Muscle layer of duodenum (tissue), 2 donors: ENCODE measurements at regions not wholly inside any gene's neighbourhood (a gene's known extent, or its start where the extent isn't known, plus 50 kb on each side); places are given as distances from the start of the nearest gene placed in this dataset.

ENCODE experiments used
- H3K27ac ChIP-seq: one replicate; pipeline ENCODE4 v1.7.0; 2013; ENCODE audit warnings: mild to moderate bottlenecking, low read length
- H3K27me3 ChIP-seq: one replicate; pipeline ENCODE4 v1.7.0; 2013; ENCODE audit warnings: low read depth, mild to moderate bottlenecking, control low read depth, low read length
- H3K36me3 ChIP-seq, 2 donors: one replicate each; pipeline ENCODE4 v1.7.0; 2013; ENCODE audit warnings: low read length in 2 of 2, control low read depth in 1 of 2, mild to moderate bottlenecking in 1 of 2; ENCODE audit not compliant: insufficient read depth in 2 of 2, control insufficient read depth in 1 of 2
- H3K4me1 ChIP-seq, 2 donors: one replicate each; pipeline ENCODE4 v1.7.0; 2013; ENCODE audit warnings: low read length in 2 of 2, mild to moderate bottlenecking in 2 of 2, control low read depth in 1 of 2, moderate library complexity in 1 of 2; ENCODE audit not compliant: insufficient read depth in 2 of 2, control insufficient read depth in 1 of 2
- H3K4me3 ChIP-seq, 2 donors: one replicate each; pipeline ENCODE4 v1.7.0; 2013; ENCODE audit warnings: low read length in 2 of 2, low read depth in 1 of 2, mild to moderate bottlenecking in 1 of 2
- H3K9me3 ChIP-seq, 2 donors: one replicate each; pipeline ENCODE4 v1.7.0; 2013; ENCODE audit warnings: low read length in 2 of 2, control low read depth in 1 of 2, mild to moderate bottlenecking in 1 of 2; ENCODE audit not compliant: control insufficient read depth in 1 of 2
- donor health status: healthy.

DNA sequence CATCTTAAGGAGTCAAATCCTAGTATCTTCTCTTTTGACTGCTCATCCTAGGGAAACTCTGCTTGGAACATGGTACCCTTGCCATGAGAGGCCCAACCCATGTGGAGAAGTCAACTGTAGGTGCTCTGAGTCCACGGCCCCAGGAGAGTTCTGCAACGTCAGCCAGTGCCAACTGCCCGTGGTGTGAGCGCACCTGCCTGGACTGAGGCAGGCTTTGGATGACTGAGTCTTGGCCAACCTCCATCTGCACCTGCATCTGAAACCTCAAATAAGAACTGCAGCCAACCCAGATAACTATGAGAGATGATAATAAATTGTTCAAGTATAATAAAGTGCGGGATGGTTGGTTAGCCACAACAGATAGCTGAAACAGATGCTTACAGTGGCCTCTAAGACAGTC lies 772.0 kb downstream of the TRIML1 start:
- no peaks in the 10 kb centered on the region for H3K4me1 ChIP-seq
- no peak overlapping the region for H3K4me3 ChIP-seq
- no peaks in the 10 kb centered on the region for H3K27me3 ChIP-seq
- no peaks in the 10 kb centered on the region for H3K36me3 ChIP-seq
- H3K27ac ChIP-seq: no peak overlapping the region
- peaks cover 0 to 1% of the 10 kb centered on the region in 2 donors for H3K9me3 ChIP-seq

GRCh38 chr4:188911707-188912106 lies 772.5 kb downstream of the TRIML1 start:
- H3K4me1 ChIP-seq: no peaks in the 10 kb centered on the region
- H3K36me3 ChIP-seq: no peaks in the 10 kb centered on the region
- peaks cover 0 to 4% of the 10 kb centered on the region in 2 donors for H3K9me3 ChIP-seq
- H3K27ac ChIP-seq: no peak overlapping the region
- H3K4me3 ChIP-seq: no peak overlapping the region
- H3K27me3 ChIP-seq: no peaks in the 10 kb centered on the region

GRCh38 chr4:188915175-188915574 lies 775.9 kb downstream of the TRIML1 start:
- Histone ChIP-seq H3K27me3 (no peaks in the 10 kb centered on the region), H3K4me1 (no peaks in the 10 kb centered on the region)

DNA sequence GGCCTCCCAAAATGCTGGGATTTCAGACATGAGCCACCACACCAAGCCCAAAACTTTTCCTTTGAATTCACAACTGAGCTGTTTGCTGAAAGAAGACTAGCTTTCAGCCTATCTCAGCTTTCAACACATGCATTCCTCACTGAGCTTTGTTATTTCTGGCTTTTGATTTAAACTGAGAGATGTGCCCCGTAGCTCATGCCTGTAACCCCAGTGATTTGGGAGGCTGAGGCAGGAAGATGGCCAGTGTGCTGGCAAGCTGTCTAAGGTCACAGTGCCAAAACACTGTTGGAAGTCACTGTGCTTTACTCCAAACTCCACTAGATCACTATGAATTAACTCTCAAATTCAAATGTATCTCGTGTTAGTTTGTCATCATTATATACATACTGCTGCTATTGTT lies 779.5 kb downstream of the TRIML1 start:
- Histone ChIP-seq H3K27me3 (no peaks in the 10 kb centered on the region), H3K4me1 (no peaks in the 10 kb centered on the region), H3K36me3 (no peaks in the 10 kb centered on the region), H3K4me3 (no peak overlapping the region), H3K9me3 (peaks cover 6 to 13% of the 10 kb centered on the region in 2 donors), H3K27ac (no peak overlapping the region)

More at GRCh38 chr4:188915175-188915574, 775.9 kb downstream of the TRIML1 start:
- Histone ChIP-seq H3K27ac (no peak overlapping the region), H3K36me3 (no peaks in the 10 kb centered on the region), H3K9me3 (peaks cover 6 to 13% of the 10 kb centered on the region in 2 donors), H3K4me3 (no peak overlapping the region)

- no peaks in the 10 kb centered on the region for H3K4me1 ChIP-seq
- peaks cover 0 to 7% of the 10 kb centered on the region in 2 donors for H3K9me3 ChIP-seq
- H3K4me3 ChIP-seq: peak overlapping the region in 1 of 2 donors; percentile 24
- no peak overlapping the region for H3K27ac ChIP-seq
- H3K27me3 ChIP-seq: no peaks in the 10 kb centered on the region
- H3K36me3 ChIP-seq: no peaks in the 10 kb centered on the region
These were observed 791.6 kb downstream of the TRIML1 start for GRCh38 chr4:188930822-188931221.

DNA sequence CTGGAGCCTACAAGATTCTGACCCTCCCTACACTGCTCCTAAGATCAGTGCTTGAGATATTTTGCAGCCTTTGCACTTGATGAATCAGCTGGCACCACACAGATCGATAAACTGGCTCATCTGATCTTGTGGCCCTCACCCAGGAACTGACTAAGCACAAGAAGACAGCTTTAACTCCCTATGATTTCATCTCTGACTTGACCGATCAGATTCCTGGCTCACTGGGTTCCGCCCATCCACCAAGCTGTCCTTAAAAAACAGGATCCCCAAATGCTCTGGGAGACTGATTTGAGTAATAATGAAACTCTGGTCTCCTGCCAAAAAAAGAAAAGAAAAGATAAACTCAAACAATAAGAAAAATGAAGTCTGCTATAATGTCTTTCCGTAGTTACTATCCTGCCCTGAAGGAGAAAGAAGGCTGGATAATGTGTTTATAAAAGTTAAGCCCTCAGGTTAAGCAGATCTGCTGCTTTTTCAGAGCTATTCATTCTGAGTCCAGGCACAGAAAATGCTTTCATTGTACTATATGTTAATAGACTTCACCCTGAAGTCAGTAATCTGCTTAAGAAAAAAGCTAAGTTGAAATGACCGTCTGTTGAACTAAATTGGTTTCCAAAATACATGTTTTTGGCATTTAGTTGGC lies 795.2 kb downstream of the TRIML1 start:
- no peaks in the 10 kb centered on the region for H3K4me1 ChIP-seq
- H3K27me3 ChIP-seq: no peaks in the 10 kb centered on the region
- no peak overlapping the region for H3K27ac ChIP-seq
- H3K4me3 ChIP-seq: no peak overlapping the region
- peaks cover 0 to 7% of the 10 kb centered on the region in 2 donors for H3K9me3 ChIP-seq
- H3K36me3 ChIP-seq: no peaks in the 10 kb centered on the region

DNA sequence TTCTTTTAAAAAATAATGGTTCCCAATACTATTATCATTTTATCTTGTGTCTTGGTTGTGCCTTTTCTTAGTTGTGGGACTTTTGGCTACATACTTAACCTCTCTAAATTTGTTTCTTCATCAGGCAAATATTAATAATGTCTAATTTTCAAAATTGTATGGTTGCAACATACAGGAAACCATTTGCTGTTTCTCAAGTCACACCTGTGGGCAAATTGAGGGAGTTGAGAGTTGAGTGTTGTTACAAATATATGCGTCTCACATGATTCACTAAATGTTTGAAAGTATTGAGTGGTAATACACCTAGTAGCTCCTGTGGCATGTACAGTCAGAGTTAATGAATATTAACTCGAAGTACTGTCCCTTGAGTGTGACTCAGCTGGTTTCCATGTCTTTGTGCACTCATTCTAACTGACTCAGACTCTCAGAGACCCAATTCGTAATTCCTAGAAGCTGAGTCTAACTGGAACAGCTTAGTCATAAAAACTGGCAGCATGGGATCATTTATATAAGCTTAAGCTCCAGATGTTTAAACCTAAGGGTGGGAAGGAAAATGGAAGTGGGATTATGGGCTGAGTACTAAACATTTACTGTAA lies 802.4 kb downstream of the TRIML1 start:
- Histone ChIP-seq H3K36me3 (no peaks in the 10 kb centered on the region), H3K9me3 (no peaks in the 10 kb centered on the region), H3K4me3 (no peak overlapping the region), H3K4me1 (no peaks in the 10 kb centered on the region), H3K27ac (no peak overlapping the region), H3K27me3 (no peaks in the 10 kb centered on the region)

GRCh38 chr4:188942606-188943005 lies 803.4 kb downstream of the TRIML1 start:
- no peaks in the 10 kb centered on the region for H3K27me3 ChIP-seq
- no peak overlapping the region for H3K27ac ChIP-seq
- no peak overlapping the region for H3K4me3 ChIP-seq
- no peaks in the 10 kb centered on the region for H3K4me1 ChIP-seq
- no peaks in the 10 kb centered on the region for H3K9me3 ChIP-seq
- no peaks in the 10 kb centered on the region for H3K36me3 ChIP-seq

DNA sequence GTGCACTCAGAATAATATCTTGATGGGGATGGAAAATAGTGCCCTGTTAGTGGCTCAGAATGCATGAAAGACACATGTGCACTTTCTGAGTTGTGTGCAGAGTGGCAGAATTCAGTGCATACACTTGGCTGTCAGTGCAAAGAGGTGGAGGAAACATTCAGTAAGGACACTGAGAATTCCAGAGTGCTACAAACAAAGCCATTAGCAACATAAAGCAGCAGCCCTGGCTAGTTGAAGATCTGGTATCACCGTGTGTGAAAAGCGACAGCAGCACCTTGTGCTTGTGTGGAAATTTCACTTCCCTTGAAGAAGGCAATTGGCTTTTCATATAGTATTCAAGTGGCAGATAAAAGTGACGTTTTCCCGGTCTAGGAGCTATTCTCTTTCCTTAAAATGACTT lies 810.4 kb downstream of the TRIML1 start:
- Histone ChIP-seq H3K4me3 (no peak overlapping the region), H3K27ac (no peak overlapping the region), H3K36me3 (no peaks in the 10 kb centered on the region), H3K27me3 (no peaks in the 10 kb centered on the region), H3K9me3 (no peaks in the 10 kb centered on the region), H3K4me1 (no peaks in the 10 kb centered on the region)

DNA sequence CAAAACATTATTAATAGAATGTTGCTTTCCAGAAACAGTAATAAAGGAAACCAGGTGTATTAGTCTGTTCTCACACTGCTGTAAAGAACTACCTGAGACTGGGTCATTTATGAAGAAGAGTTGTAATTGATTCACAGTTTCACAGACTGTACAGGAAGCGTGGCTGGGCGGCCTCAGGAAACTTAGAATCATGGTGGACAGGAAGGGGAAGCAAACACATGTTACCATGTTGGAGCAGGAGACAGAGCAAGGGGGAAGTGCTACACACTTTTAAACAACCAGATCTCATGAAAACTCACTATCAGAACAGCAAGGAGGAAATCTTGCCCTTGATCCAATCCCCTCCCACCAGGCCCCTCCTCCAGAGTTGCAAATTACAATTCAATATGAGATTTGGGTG lies 815.8 kb downstream of the TRIML1 start:
- no peak overlapping the region for H3K4me3 ChIP-seq

DNA sequence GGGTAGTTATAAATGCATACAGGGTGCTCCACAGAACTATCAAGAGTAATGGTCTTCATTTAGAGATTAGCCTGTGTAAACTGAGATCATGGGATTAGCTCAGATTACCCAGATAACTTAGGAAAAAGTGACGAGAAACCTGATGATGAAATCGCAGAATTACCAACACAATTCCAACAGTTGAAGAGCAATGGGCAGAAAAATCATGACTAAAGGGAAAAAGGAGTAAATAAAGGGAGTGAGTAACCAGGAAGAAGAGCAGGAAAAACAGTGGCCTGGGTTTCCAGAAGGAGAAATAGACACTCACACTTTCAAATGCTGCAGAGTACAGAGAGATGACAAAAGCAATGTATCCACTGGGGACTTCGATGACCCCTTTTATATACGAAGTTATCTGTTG lies 817.3 kb downstream of the TRIML1 start:
- Histone ChIP-seq H3K36me3 (no peaks in the 10 kb centered on the region), H3K27me3 (no peaks in the 10 kb centered on the region), H3K4me1 (no peaks in the 10 kb centered on the region), H3K27ac (no peak overlapping the region), H3K4me3 (no peak overlapping the region), H3K9me3 (no peaks in the 10 kb centered on the region)

More for the DNA sequence above, 815.8 kb downstream of the TRIML1 start:
- Histone ChIP-seq H3K4me1 (no peaks in the 10 kb centered on the region), H3K9me3 (no peaks in the 10 kb centered on the region), H3K36me3 (no peaks in the 10 kb centered on the region), H3K27ac (no peak overlapping the region), H3K27me3 (no peaks in the 10 kb centered on the region)

DNA sequence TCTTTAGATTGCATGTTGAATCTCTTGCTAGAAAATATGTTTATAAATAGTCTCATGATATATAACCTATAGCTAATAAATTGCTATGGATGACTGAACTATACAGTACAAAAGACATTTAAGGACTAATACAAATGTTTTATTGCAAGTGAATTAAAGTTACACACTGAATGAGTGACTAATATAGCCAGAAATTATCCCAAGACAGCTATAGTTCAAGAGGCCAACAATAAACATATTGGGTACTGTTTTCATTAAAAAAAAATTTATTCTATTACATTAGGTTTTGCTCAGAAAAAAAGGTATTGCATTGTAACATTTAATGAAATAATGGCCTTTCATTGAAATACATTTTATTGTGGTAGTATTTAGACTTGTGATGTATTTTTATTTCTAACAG lies 819.1 kb downstream of the TRIML1 start:
- H3K4me1 ChIP-seq: no peaks in the 10 kb centered on the region
- no peak overlapping the region for H3K27ac ChIP-seq
- no peaks in the 10 kb centered on the region for H3K27me3 ChIP-seq
- H3K4me3 ChIP-seq: no peak overlapping the region
- H3K36me3 ChIP-seq: no peaks in the 10 kb centered on the region
- no peaks in the 10 kb centered on the region for H3K9me3 ChIP-seq
